ENCODE measurements at regions not wholly inside any gene's neighbourhood (a gene's known extent, or its start where the extent isn't known, plus 50 kb on each side); places are given as distances from the start of the nearest gene placed in this dataset.

DNA sequence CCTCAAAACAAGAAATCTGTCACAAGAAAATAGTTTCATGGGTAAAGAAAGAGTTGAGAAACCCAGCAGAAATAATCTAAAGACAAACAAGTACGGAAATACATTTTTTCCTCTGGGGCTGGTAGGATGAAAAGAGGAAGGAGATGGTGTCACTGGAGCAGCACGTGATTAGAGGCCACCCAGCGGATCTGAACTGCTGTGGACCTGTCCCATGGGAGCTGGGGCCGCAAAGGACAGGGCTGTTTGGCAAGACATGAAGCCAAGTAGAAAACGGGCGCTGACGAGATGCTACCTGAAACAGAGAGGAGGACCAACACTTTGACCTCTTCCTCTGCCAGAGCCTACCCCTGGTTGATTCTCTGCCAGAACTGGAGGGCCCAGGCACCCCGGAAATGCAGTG, 295.4 kb upstream of the ATP5MC3 start:
- TF ChIP-seq MAFK (IDR thresholded peaks at IDR 0.05; ENCODE audit: low read depth, low read length), result no peak
- TF ChIP-seq SIRT6 (IDR thresholded peaks at IDR 0.05; ENCODE audit: low read length), result no peak
- TF ChIP-seq EGR1 (IDR thresholded peaks at IDR 0.05; ENCODE audit: borderline replicate concordance, low read depth, low read length), result no peak
- TF ChIP-seq NRF1 (IDR thresholded peaks at IDR 0.05; ENCODE audit: low read depth, low read length), result no peak
- H2AFZ ChIP-seq (ENCODE audit: low read length), result peak overlapping the region; percentile 40; the same call in 1 of the 2 replicates

More for the DNA sequence above, 295.4 kb upstream of the ATP5MC3 start:
- H2AK5ac ChIP-seq (ENCODE audit: low read depth, low read length), result no peak overlapping the region
- H3K27me3 ChIP-seq (replicated peaks in 1 of 4; ENCODE audit: control insufficient read depth in 3 of 4, extremely low read depth in 1 of 4, insufficient read depth in 3 of 4, low read length in 3 of 4), result no peaks in the 10 kb centered on the region
- H3K9ac ChIP-seq (replicated peaks in 1 of 4; ENCODE audit: extremely low read depth in 1 of 4, low read depth in 3 of 4, low read length in 3 of 4), result no peak overlapping the region
- no peak overlapping the region for H3K56ac ChIP-seq (replicated peaks; ENCODE audit: insufficient read length, low read depth, low read length)
- no peaks in the 10 kb centered on the region for H3K79me2 ChIP-seq (ENCODE audit: control insufficient read depth in 1 of 2, insufficient read depth in 2 of 2, low read length in 2 of 2)
- no peak overlapping the region for H3K27ac ChIP-seq (ENCODE audit: low read depth, low read length)
- H3K36me3 ChIP-seq (ENCODE audit: control insufficient read depth in 2 of 4, insufficient read depth in 4 of 4, low read length in 3 of 4), result no peaks in the 10 kb centered on the region
- H4K5ac ChIP-seq (ENCODE audit: insufficient read length, low read depth, low read length), result no peak overlapping the region
- H3K9me3 ChIP-seq (ENCODE audit: insufficient read depth in 2 of 2, low read depth in 1 of 2, low read length in 1 of 2), result no peaks in the 10 kb centered on the region
- ChIA-PET POLR2A (ENCODE audit: partially characterized antibody) (no interaction called here), CTCF (ENCODE audit: partially characterized antibody) (no interaction called here)
- no peaks in the 10 kb centered on the region for H4K20me1 ChIP-seq (replicated peaks in 1 of 2; ENCODE audit: control insufficient read depth in 1 of 2, insufficient read depth in 2 of 2, low read length in 2 of 2)
- DNase-seq (ENCODE audit: low read depth in 1 of 2, low spot score in 2 of 2) (no peak), FAIRE-seq (no peak)
- H2BK12ac ChIP-seq (ENCODE audit: low read depth, low read length), result no peak overlapping the region
- WGBS, 2 experiments (ENCODE audit: extremely low coverage in 1 of 2, insufficient coverage in 1 of 2, insufficient read length in 1 of 2, insufficient replicate concordance in 2 of 2, low coverage in 1 of 2, low lambda C conversion rate in 2 of 2, missing lambda C conversion rate in 1 of 2), result 84% methylated on average over 8 of the region's 8 CpGs; no CpG with 5 or more reads in 1 of the 2 experiments
- no peak overlapping the region for H4K8ac ChIP-seq (ENCODE audit: extremely low read depth, insufficient read depth, low read length)
- no peak overlapping the region for H2BK5ac ChIP-seq (ENCODE audit: low read depth, low read length)
- H3K4ac ChIP-seq (replicated peaks; ENCODE audit: insufficient read length, low read depth, low read length), result peak overlapping the region; percentile 20
- no peak overlapping the region for H3K4me3 ChIP-seq (ENCODE audit: extremely low read depth in 1 of 4, insufficient read depth in 2 of 4, low read depth in 3 of 4, low read length in 4 of 4)
- H3K79me1 ChIP-seq (ENCODE audit: low read depth, low read length), result no peaks in the 10 kb centered on the region
- no peak overlapping the region for H2BK120ac ChIP-seq (replicated peaks; ENCODE audit: low read depth, low read length)
- no peak overlapping the region for H4K91ac ChIP-seq (replicated peaks; ENCODE audit: insufficient read length, low read length)
- H3K14ac ChIP-seq (ENCODE audit: insufficient read length), result no peak overlapping the region
- no peak overlapping the region for H2BK20ac ChIP-seq (ENCODE audit: low read length)
- H3K18ac ChIP-seq (ENCODE audit: extremely low read depth, low read length), result no peak overlapping the region
- no peak overlapping the region for H3K23ac ChIP-seq (ENCODE audit: insufficient read length)
- no peak overlapping the region for H3K4me2 ChIP-seq (ENCODE audit: insufficient read depth in 1 of 2, low read depth in 2 of 2, low read length in 2 of 2)
- no peaks in the 10 kb centered on the region for H3K23me2 ChIP-seq (ENCODE audit: low read depth, low read length)
- H2BK15ac ChIP-seq (ENCODE audit: low read length), result no peak overlapping the region
- H3K4me1 ChIP-seq (replicated peaks in 1 of 4; ENCODE audit: control insufficient read depth in 3 of 4, insufficient read depth in 4 of 4, low read length in 3 of 4), result no peaks in the 10 kb centered on the region

All from H1 (cell line).